ENCODE measurements at regions not wholly inside any gene's neighbourhood (a gene's known extent, or its start where the extent isn't known, plus 50 kb on each side); places are given as distances from the start of the nearest gene placed in this dataset.

GRCh38 chr4:110994781-110995180 lies 371.9 kb upstream of the PITX2 start:
- WGBS, 2 donors (ENCODE audit: low coverage in 1 of 2), result 22 to 48% methylated on average over 2 of the region's 2 CpGs
- Histone ChIP-seq H3K36me3 (no peaks in the 10 kb centered on the region), H3K27me3 (no peaks in the 10 kb centered on the region), H3K4me1 (no peaks in the 10 kb centered on the region), H3K9me3 (no peaks in the 10 kb centered on the region), H3K27ac (no peak overlapping the region), H3K4me3 (no peak overlapping the region)
- ATAC-seq, result no peak
- TF ChIP-seq POLR2A (IDR thresholded peaks at IDR 0.05) (no peak), CTCF (IDR thresholded peaks at IDR 0.05) (no peak), POLR2AphosphoS5 (IDR thresholded peaks at IDR 0.05) (no peak), EP300 (IDR thresholded peaks at IDR 0.05) (no peak)

GRCh38 chr4:110998320-110998719 lies 375.4 kb upstream of the PITX2 start:
- no peaks in the 10 kb centered on the region for H3K27me3 ChIP-seq
- TF ChIP-seq EP300 (IDR thresholded peaks at IDR 0.05) (no peak), POLR2AphosphoS5 (IDR thresholded peaks at IDR 0.05) (no peak), POLR2A (IDR thresholded peaks at IDR 0.05) (no peak), CTCF (IDR thresholded peaks at IDR 0.05) (no peak)
- WGBS, 2 donors (ENCODE audit: low coverage in 1 of 2), result 76 to 100% methylated on average over 1 of the region's 1 CpG
- H3K4me3 ChIP-seq, result no peak overlapping the region
- H3K36me3 ChIP-seq, result no peaks in the 10 kb centered on the region
- H3K27ac ChIP-seq, result no peak overlapping the region
- no peaks in the 10 kb centered on the region for H3K9me3 ChIP-seq
- H3K4me1 ChIP-seq, result no peaks in the 10 kb centered on the region
- ATAC-seq, result no peak

GRCh38 chr4:111011458-111011857 lies 388.6 kb upstream of the PITX2 start:
- ATAC-seq, result no peak
- Histone ChIP-seq H3K27me3 (no peaks in the 10 kb centered on the region), H3K9me3 (no peaks in the 10 kb centered on the region), H3K36me3 (no peaks in the 10 kb centered on the region), H3K4me3 (no peak overlapping the region), H3K4me1 (no peaks in the 10 kb centered on the region), H3K27ac (no peak overlapping the region)
- TF ChIP-seq POLR2AphosphoS5 (IDR thresholded peaks at IDR 0.05) (no peak), EP300 (IDR thresholded peaks at IDR 0.05) (no peak), POLR2A (IDR thresholded peaks at IDR 0.05) (no peak), CTCF (IDR thresholded peaks at IDR 0.05) (no peak)
- WGBS, 2 donors (ENCODE audit: low coverage in 1 of 2), result 80 to 92% methylated on average over 1 to 2 of the region's 2 CpGs

- TF ChIP-seq CTCF (IDR thresholded peaks at IDR 0.05) (no peak), POLR2AphosphoS5 (IDR thresholded peaks at IDR 0.05) (no peak), EP300 (IDR thresholded peaks at IDR 0.05) (no peak), POLR2A (IDR thresholded peaks at IDR 0.05) (no peak)
- H3K27me3 ChIP-seq, result no peaks in the 10 kb centered on the region
- no peaks in the 10 kb centered on the region for H3K9me3 ChIP-seq
- no peak for ATAC-seq
- H3K36me3 ChIP-seq, result no peaks in the 10 kb centered on the region
- no peaks in the 10 kb centered on the region for H3K4me1 ChIP-seq
- H3K4me3 ChIP-seq, result no peak overlapping the region
- WGBS, 2 donors (ENCODE audit: low coverage in 1 of 2), result 88% methylated on average over 6 to 7 of the region's 7 CpGs
- H3K27ac ChIP-seq, result no peak overlapping the region
Observed at GRCh38 chr4:111013846-111014245, 391.0 kb upstream of the PITX2 start.

GRCh38 chr4:111014537-111014936 lies 391.7 kb upstream of the PITX2 start:
- Histone ChIP-seq H3K27me3 (no peaks in the 10 kb centered on the region), H3K9me3 (no peaks in the 10 kb centered on the region), H3K27ac (no peak overlapping the region), H3K4me3 (no peak overlapping the region), H3K36me3 (no peaks in the 10 kb centered on the region), H3K4me1 (no peaks in the 10 kb centered on the region)
- no peak for ATAC-seq
- TF ChIP-seq EP300 (IDR thresholded peaks at IDR 0.05) (no peak), POLR2AphosphoS5 (IDR thresholded peaks at IDR 0.05) (no peak), CTCF (IDR thresholded peaks at IDR 0.05) (no peak), POLR2A (IDR thresholded peaks at IDR 0.05) (no peak)
- WGBS, 2 donors (ENCODE audit: low coverage in 1 of 2), result 71 to 83% methylated on average over 1 of the region's 1 CpG
